ENCODE measurements at regions not wholly inside any gene's neighbourhood (a gene's known extent, or its start where the extent isn't known, plus 50 kb on each side); places are given as distances from the start of the nearest gene placed in this dataset.

DNA sequence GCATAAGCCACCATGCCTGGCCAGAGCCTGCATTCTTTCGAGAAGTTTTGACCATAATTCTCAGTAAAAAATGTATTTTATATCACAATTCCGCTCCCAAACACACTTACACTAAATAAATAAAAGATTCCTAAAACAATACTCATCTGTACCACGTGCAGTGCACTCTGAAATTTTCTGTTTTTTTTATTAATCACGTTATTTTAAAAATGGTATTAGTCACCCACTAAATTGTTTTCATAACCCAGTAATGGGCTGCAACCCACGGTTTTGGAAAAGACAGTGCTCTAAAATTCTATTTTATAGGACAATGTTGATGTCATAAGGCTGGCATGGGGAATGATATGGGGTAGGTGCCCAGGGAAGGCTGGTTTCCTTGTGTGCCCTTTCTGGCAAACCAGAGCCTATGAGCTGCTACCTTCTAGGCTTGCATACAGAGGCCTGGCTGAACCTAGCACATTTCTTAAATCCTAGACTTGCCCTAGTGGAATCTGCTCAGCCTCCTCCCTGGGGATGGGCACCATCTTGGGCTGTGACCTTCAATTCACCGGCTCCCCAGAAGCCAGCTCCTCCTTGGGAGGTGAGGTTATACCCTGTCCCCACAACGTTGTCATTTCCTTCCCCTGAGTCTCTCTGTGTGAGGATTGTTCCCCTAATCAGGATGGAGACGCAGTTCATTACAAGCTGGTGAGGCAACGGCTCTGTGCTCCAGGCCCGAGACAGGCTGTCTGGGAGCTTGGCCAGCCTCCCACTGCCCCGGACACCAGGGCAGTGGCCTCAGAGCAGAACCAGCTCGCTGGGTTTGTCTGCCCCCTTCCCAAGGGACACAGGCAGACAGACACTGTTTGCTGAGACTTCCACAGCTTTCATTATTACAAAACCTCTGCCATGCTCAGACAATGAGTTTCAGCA lies 116.5 kb upstream of the NAV2 start:
- peak; percentile 65 for DNase-seq (ENCODE audit: low read depth)

DNA sequence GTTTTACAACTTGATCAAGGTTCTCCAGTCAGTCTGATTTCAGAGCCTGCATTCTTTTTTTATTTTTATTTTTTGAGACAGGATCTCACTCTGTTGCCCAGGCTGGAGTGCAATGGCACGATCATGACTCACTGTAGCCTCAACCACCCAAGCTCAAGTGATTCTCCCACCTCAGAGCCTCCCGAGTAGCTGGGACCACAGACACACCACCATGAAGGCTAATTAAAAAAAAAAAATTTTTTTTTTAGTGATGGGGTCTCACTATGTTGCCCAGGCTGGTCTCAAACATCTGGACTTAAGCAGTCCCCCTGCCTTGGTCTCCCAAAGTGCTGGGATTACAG lies 117.2 kb upstream of the NAV2 start:
- no peak for DNase-seq (ENCODE audit: low read depth)

- no peak for DNase-seq (ENCODE audit: low read depth)
Measured at GRCh38 chr11:19594326-19594725, 118.3 kb upstream of the NAV2 start.

- DNase-seq (ENCODE audit: low read depth): no peak
Measured at GRCh38 chr11:19592842-19593241, 119.8 kb upstream of the NAV2 start.

DNA sequence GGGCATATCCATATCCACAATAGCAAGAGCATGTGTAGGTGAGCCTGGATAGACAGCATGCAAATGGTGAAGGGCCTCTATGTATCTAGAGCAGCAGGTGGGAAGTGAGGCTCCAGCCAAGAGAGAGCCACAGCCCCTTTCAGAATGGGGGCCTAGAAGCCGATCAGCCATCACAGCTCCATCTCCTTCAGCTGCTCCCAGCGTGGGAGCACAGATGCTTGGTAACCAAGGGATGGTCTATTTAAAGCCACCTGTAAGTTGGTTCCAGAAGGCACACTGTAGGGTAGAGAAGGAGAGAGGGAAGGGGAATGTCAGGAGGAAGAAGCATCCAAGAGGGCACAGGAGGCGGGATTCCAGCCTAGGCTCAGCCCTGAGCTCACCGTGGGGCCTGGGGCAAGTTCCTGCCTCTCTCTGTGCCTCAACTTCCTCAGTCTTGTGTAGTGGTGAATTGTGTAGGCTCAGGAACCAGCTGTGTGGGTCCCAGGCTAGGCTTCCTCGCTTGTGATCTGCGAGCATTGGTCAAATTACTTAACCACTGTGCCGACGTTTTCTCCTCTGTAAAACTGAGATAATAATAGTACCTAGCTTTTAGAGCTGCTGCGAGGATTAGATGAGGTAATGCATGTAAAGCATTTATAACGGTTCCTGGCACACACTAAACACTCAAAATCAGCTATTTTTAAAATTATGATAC lies 122.9 kb upstream of the NAV2 start:
- no peak for DNase-seq (ENCODE audit: low read depth)

GRCh38 chr11:19587979-19588378 lies 124.7 kb upstream of the NAV2 start:
- DNase-seq (ENCODE audit: low read depth): no peak

DNA sequence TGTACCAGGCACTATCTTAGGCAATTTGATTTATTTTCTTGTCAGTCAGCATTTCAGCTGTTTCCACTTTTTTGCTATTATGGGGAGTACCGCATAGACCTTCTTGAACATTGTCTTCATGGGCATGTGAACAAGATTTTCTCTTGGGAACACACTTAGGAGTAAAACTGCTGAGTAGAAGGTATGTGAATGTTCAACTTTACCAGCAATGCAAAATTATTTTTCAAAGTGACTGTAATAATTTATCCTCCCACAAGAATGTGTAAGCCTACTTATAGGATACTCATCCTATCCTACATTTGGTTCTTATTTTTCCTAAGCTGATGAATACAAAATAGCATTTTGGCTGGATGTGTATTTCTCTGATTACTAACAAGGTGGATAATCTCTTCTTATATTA lies 132.0 kb upstream of the NAV2 start:
- DNase-seq (ENCODE audit: low read depth): no peak

GRCh38 chr11:19579957-19580356 lies 132.7 kb upstream of the NAV2 start:
- DNase-seq (ENCODE audit: low read depth): no peak

DNA sequence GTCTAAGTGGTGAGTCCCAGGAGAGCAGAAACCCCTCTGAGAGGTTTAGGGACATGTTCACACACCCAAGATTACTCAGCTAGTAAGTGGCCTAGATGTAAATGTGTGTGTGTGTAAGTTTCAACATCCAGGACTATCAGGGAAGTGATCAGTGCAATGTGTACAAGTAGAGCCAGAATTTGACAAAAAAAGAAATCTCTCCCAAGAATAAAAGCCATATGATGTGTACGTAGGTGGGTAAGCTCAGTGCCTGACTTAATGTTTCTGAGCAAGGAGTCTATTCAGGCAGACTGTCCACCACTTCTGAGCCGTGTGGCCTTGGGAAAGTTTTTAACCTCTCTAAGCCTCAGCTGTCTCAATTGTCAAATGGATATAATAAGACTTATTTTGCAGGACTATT lies 133.8 kb upstream of the NAV2 start:
- no peak for DNase-seq (ENCODE audit: low read depth)

- DNase-seq (ENCODE audit: low read depth): peak; percentile 57
Measured at GRCh38 chr11:19577976-19578619, 134.5 kb upstream of the NAV2 start.

GRCh38 chr11:19577391-19577975 lies 135.2 kb upstream of the NAV2 start:
- no peak for DNase-seq (ENCODE audit: low read depth)

GRCh38 chr11:19576903-19577302 lies 135.7 kb upstream of the NAV2 start:
- no peak for DNase-seq (ENCODE audit: low read depth)

GRCh38 chr11:19576054-19576453 lies 136.6 kb upstream of the NAV2 start:
- no peak for DNase-seq (ENCODE audit: low read depth)

- no peak for DNase-seq (ENCODE audit: low read depth)
Measured at GRCh38 chr11:19574916-19575315, 137.7 kb upstream of the NAV2 start.

DNA sequence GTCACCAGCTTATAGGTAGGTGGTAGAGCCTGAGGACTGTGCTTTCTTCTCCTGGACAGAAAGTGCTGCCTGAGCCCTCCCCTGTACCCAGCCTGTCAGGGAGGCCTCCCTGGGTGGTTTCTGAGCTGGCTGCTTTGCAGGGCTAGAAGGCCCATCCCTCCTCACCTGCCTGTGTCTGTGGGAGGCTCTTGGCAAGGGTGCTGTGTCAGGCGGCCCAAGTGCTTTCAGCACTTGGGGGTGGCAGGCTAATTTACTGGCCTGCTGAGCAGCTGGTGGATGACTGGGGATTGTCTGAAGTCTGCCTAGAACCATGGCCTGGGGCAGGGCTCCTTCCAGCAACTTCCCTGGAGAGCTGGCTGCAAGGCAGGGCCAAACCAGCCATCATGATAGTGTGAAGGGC lies 139.0 kb upstream of the NAV2 start:
- no peak for DNase-seq (ENCODE audit: low read depth)

DNA sequence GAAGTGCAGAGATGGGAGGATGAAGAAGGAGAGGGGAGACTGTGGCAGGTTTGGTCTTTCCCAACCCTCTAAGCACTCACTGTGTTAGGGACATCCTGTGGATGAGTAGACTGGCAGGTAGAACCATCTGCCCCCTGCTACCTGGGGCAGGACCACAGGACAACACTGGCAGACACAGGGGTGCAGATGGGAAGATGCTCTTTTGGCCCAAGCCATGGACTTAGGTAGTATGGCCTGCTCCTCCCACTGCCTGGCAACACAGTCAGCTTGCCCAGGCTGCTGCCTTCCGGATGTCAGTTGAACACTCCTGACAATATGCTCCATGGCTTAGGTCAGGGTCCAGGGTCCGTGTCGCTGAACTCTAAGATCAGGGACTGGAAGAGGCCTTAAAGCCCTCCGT lies 140.7 kb upstream of the NAV2 start:
- DNase-seq (ENCODE audit: low read depth): no peak

DNA sequence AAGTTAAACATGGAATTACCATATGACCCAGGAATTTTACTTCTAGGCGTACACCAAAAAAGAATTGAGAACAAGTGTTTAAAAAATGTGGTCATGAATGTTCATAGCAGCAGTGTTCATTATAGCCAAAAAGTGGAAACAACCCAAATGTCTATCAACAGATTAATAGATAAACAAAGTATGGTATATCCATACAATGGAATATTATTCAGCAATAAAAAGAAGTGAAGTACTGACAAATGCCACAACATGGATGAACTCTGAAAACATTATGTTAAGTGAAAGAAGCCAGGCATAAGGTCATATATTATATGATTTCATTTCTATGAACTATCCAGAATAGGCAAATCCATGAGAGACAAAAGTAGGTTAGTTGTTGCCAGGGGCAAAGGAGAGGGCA lies 141.7 kb upstream of the NAV2 start:
- DNase-seq (ENCODE audit: low read depth): no peak

- DNase-seq (ENCODE audit: low read depth): no peak
Measured at GRCh38 chr11:19567996-19568395, 144.6 kb upstream of the NAV2 start.

DNA sequence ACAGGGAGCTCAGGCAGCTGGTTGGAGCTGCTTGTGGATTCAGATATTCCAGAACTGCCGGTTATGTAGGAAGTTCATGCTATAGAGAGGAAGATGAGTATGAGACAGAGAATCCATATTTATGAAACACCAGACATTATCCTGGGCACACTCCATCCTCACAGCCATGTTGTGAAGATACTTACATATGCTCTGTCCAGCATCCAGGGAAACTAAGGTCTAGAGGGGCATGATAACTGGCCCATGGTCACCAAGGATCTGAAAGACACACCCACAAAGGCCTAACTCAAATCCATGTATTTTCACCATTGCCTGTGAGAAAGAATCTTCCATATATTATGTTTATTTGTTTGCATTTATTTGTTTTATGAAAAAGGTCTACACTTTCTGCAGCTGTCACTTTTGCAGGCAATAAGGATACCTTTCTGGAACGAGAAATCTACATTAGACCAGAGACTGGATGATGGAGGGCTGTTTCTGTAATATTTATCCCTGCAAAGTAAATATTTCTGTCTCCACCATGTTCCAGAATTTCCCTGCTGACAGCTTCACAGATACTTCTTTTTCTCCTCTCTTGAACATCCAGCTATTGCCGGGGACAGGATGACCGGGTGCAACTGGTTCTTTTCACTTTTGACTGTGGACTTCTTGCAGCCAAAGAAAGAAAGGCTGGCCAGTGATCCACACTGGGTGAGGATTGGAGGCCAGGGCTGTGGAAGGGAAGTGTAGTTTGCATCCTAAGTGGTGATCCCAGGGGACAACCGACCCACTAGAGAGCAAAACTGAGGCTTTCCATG lies 145.9 kb upstream of the NAV2 start:
- DNase-seq (ENCODE audit: low read depth): no peak

- no peak for DNase-seq (ENCODE audit: low read depth)
Measured at GRCh38 chr11:19565639-19566038, 147.0 kb upstream of the NAV2 start.

- no peak for DNase-seq (ENCODE audit: low read depth)
Measured at GRCh38 chr11:19562156-19562555, 150.5 kb upstream of the NAV2 start.

DNA sequence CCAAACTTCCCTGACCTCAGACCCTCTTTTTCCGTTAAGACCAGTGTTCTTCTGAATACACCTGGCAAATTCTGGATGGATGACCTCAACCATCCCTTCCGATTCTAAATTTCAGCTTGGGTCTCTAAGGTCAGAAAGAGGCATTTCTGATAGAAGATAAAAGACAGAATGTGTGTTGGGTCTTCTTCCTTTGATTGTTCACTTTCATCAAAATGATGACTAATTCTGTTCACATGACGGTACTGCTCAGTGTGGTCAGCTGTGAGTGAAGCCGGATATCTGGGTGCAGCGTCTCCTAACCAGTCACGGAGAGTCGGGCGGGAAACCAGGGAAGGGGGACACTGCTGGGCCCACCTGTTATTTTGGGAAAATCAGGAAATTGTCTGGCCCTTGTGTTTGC lies 151.6 kb upstream of the NAV2 start:
- DNase-seq (ENCODE audit: low read depth): no peak

Data from fibroblast of the conjunctiva (primary cell).